IMR-90 (cell line): ENCODE measurements at regions not wholly inside any gene's neighbourhood (a gene's known extent, or its start where the extent isn't known, plus 50 kb on each side); places are given as distances from the start of the nearest gene placed in this dataset.

Source experiments
- BHLHE40 ChIP-seq: fragments of 150-350 bp; IDR thresholded peaks from 2 replicates; pipeline ENCODE4 v1.6.1; 2016; ENCODE audit warnings: mild to moderate bottlenecking, low read depth, low read length
- CEBPB ChIP-seq: IDR thresholded peaks from 2 replicates; pipeline ENCODE4 v1.6.1; 2012; ENCODE audit warnings: low read depth, low read length, improper control_type of control experiment
- CTCF ChIP-seq: conservative IDR thresholded peaks from 2 replicates; pipeline ENCODE4 v1.5.1; 2012; ENCODE audit warnings: mild to moderate bottlenecking, low read depth, low read length, improper control_type of control experiment
- FOS ChIP-seq: fragments of 150-350 bp; IDR thresholded peaks from 2 replicates; pipeline ENCODE4 v1.6.1; 2016; ENCODE audit warnings: low read depth, low read length
- POLR2A ChIP-seq: IDR thresholded peaks from 2 replicates; pipeline ENCODE4 v1.6.1; 2012; ENCODE audit warnings: mild to moderate bottlenecking, low read depth, low read length
- RFX5 ChIP-seq: IDR thresholded peaks from 2 replicates; pipeline ENCODE4 v1.8.0; 2012; ENCODE audit warnings: low read depth, mild to moderate bottlenecking, low read length, moderate library complexity
- USF2 ChIP-seq: fragments of 150-350 bp; IDR thresholded peaks from 2 replicates; pipeline ENCODE4 v1.6.1; 2017; ENCODE audit warnings: mild to moderate bottlenecking, antibody characterized with exemption, low read length, low read depth

GRCh38 chr18:40036861-40037260 lies 1918.2 kb upstream of the PIK3C3 start:
- no peak for TF ChIP-seq POLR2A
- no peak for TF ChIP-seq CEBPB
- no peak for TF ChIP-seq CTCF
- no peak for TF ChIP-seq RFX5
- TF ChIP-seq USF2 = no peak
- no peak for TF ChIP-seq BHLHE40
- TF ChIP-seq FOS = no peak
